H9 (cell line): ENCODE measurements at regions not wholly inside any gene's neighbourhood (a gene's known extent, or its start where the extent isn't known, plus 50 kb on each side); places are given as distances from the start of the nearest gene placed in this dataset.
A peak's percentile ranks its signal among the peaks of the same experiment; 100 is the strongest.

Experiments used
- DNase-seq: peaks from one replicate; pipeline ENCODE4 v3.0.0-alpha.2; 2017
- H2AFZ ChIP-seq: one replicate; pipeline ENCODE4 v1.6.1; 2013; ENCODE audit warnings: mild to moderate bottlenecking, low read length, control low read depth, moderate library complexity
- H2AK5ac ChIP-seq: 2 replicates; pipeline ENCODE4 v1.6.1; 2013; ENCODE audit warnings: low read length, control low read depth, mixed read lengths; ENCODE audit not compliant: insufficient read length
- H2BK120ac ChIP-seq: one replicate; pipeline ENCODE4 v1.6.1; 2013; ENCODE audit warnings: low read depth, mild to moderate bottlenecking, low read length, control low read depth, inconsistent platforms; ENCODE audit not compliant: poor library complexity, severe bottlenecking
- H2BK12ac ChIP-seq: 2 replicates; pipeline ENCODE4 v1.6.1; 2013; ENCODE audit warnings: low read length, control low read depth, mixed read lengths, low read depth; ENCODE audit not compliant: insufficient read length
- H2BK15ac ChIP-seq: 2 replicates; pipeline ENCODE4 v1.6.1; 2013; ENCODE audit warnings: low read depth, low read length, control low read depth
- H2BK20ac ChIP-seq: one replicate; pipeline ENCODE4 v1.6.1; 2013; ENCODE audit warnings: low read depth, mild to moderate bottlenecking, low read length, control low read depth, inconsistent platforms; ENCODE audit not compliant: poor library complexity, severe bottlenecking
- H2BK5ac ChIP-seq: 2 replicates; pipeline ENCODE4 v1.6.1; 2013; ENCODE audit warnings: low read length, control low read depth, mixed read lengths; ENCODE audit not compliant: insufficient read length
- H3K14ac ChIP-seq: 2 replicates; pipeline ENCODE4 v1.6.1; 2013; ENCODE audit warnings: low read length, control low read depth; ENCODE audit not compliant: insufficient read depth
- H3K18ac ChIP-seq: 2 replicates; pipeline ENCODE4 v1.6.1; 2013; ENCODE audit warnings: low read depth, mild to moderate bottlenecking, mixed read lengths, low read length, control low read depth; ENCODE audit not compliant: insufficient read length
- H3K23ac ChIP-seq: 2 replicates; pipeline ENCODE4 v1.6.1; 2013; ENCODE audit warnings: low read length, control low read depth, mixed read lengths, low read depth; ENCODE audit not compliant: insufficient read length
- H3K23me2 ChIP-seq: 2 replicates; pipeline ENCODE4 v1.6.1; 2013; ENCODE audit warnings: low read depth, mild to moderate bottlenecking, mixed read lengths, low read length, control low read depth; ENCODE audit not compliant: insufficient read length, poor library complexity, severe bottlenecking
- H3K27ac ChIP-seq: 2 replicates; pipeline ENCODE4 v1.5.1; 2013; ENCODE audit warnings: low read length, control low read depth, mixed read lengths, low read depth; ENCODE audit not compliant: insufficient read length
- H3K27me3 ChIP-seq: 2 replicates; pipeline ENCODE4 v1.6.1; 2013; ENCODE audit warnings: low read length, control low read depth, inconsistent platforms; ENCODE audit not compliant: insufficient read depth
- H3K4ac ChIP-seq: 2 replicates; pipeline ENCODE4 v1.6.1; 2013; ENCODE audit warnings: low read depth, mild to moderate bottlenecking, control low read depth, inconsistent platforms, low read length, moderate library complexity
- H3K4me1 ChIP-seq: 2 replicates; pipeline ENCODE4 v1.6.1; 2013; ENCODE audit warnings: low read length, control low read depth, inconsistent platforms; ENCODE audit not compliant: insufficient read depth
- H3K4me2 ChIP-seq: 2 replicates; pipeline ENCODE4 v1.6.1; 2013; ENCODE audit warnings: low read length, control low read depth, mixed read lengths; ENCODE audit not compliant: insufficient read length, insufficient read depth
- H3K56ac ChIP-seq: 2 replicates; pipeline ENCODE4 v1.6.1; 2013; ENCODE audit warnings: low read depth, mild to moderate bottlenecking, mixed read lengths, low read length, control low read depth; ENCODE audit not compliant: insufficient read length
- H3K79me1 ChIP-seq: 2 replicates; pipeline ENCODE4 v1.6.1; 2013; ENCODE audit warnings: low read depth, mild to moderate bottlenecking, moderate library complexity, low read length, control low read depth, inconsistent platforms; ENCODE audit not compliant: insufficient read depth, poor library complexity, severe bottlenecking
- H3K79me2 ChIP-seq: 2 replicates; pipeline ENCODE4 v1.6.1; 2013; ENCODE audit warnings: low read length, control low read depth, inconsistent platforms; ENCODE audit not compliant: insufficient read depth
- H3K9ac ChIP-seq: 2 replicates; pipeline ENCODE4 v1.6.1; 2013; ENCODE audit warnings: low read length, control low read depth, mixed read lengths; ENCODE audit not compliant: insufficient read length; ENCODE audit errors: extremely low read depth
- H3K9me3 ChIP-seq: one replicate; pipeline ENCODE4 v1.6.1; 2013; ENCODE audit warnings: low read depth, low read length, inconsistent platforms; ENCODE audit not compliant: control insufficient read depth
- H3T11ph ChIP-seq: one replicate; pipeline ENCODE4 v1.6.1; 2013; ENCODE audit warnings: mild to moderate bottlenecking, low read length, control low read depth, inconsistent platforms
- H4K20me1 ChIP-seq: one replicate; pipeline ENCODE4 v1.6.1; 2013; ENCODE audit not compliant: control insufficient read depth, insufficient read length, insufficient read depth
- H4K5ac ChIP-seq: 2 replicates; pipeline ENCODE4 v1.6.1; 2013; ENCODE audit warnings: low read depth, mild to moderate bottlenecking, mixed read lengths, low read length, control low read depth; ENCODE audit not compliant: insufficient read length
- H4K8ac ChIP-seq: replicated peaks from 2 replicates; pipeline ENCODE4 v1.6.1; 2013; ENCODE audit warnings: low read length, control low read depth, mixed read lengths, low read depth; ENCODE audit not compliant: insufficient read length
- H4K91ac ChIP-seq: 2 replicates; pipeline ENCODE4 v1.6.1; 2013; ENCODE audit warnings: low read depth, mild to moderate bottlenecking, moderate library complexity, mixed read lengths, low read length, control low read depth; ENCODE audit not compliant: insufficient read length
- H3K27ac Mint-ChIP-seq, 3 experiments: 2 replicates in 2 of 3; 3 replicates in 1 of 3; pipeline ENCODE4 v1.8.0; 2020 to 2021; ENCODE audit warnings: mixed read lengths in 3 of 3, mild to moderate bottlenecking in 1 of 3, moderate library complexity in 1 of 3
- H3K27me3 Mint-ChIP-seq: 2 replicates; pipeline ENCODE4 v1.8.0; 2021; ENCODE audit warnings: low read depth, mild to moderate bottlenecking, moderate library complexity, mixed read lengths
- H3K36me3 Mint-ChIP-seq, 3 experiments: 2 replicates in 2 of 3; 3 replicates in 1 of 3; pipeline ENCODE4 v1.8.0; 2020 to 2021; ENCODE audit warnings: low read depth in 3 of 3, mixed read lengths in 3 of 3; ENCODE audit not compliant: insufficient read depth in 1 of 3
- H3K4me1 Mint-ChIP-seq, 2 experiments: 2 replicates each; pipeline ENCODE4 v1.8.0; 2020; ENCODE audit warnings: mixed read lengths in 2 of 2
- H3K4me3 Mint-ChIP-seq, 2 experiments: 2 replicates in 1 of 2; 3 replicates in 1 of 2; pipeline ENCODE4 v1.8.0; 2020 to 2021; ENCODE audit warnings: mild to moderate bottlenecking in 2 of 2, mixed read lengths in 2 of 2, moderate library complexity in 1 of 2
- H3K9me3 Mint-ChIP-seq, 2 experiments: 2 replicates in 1 of 2; 3 replicates in 1 of 2; pipeline ENCODE4 v1.8.0; 2020; ENCODE audit warnings: mild to moderate bottlenecking in 2 of 2, mixed read lengths in 2 of 2, moderate library complexity in 1 of 2
- CTCF ChIP-seq: fragments of 200-600 bp; sonication (generic); conservative IDR thresholded peaks from 3 replicates; pipeline ENCODE4 v1.8.0; 2021; ENCODE audit warnings: antibody characterized with exemption, mild to moderate bottlenecking
- WGBS: extraction: QIAGEN DNeasy Blood & Tissue Kit; methylation state at CpG from one replicate; pipeline ENCODE4 v1.1.7; 2013; ENCODE audit warnings: missing lambda C conversion rate, low lambda C conversion rate, mixed read lengths; ENCODE audit not compliant: insufficient read length; ENCODE audit errors: extremely low coverage; 5-methylcytosine and 5-hydroxymethylcytosine counted together

GRCh38 chr13:106418556-106418955 is 116.9 kb downstream of the EFNB2 start:
- Histone ChIP-seq H2AK5ac (no peak overlapping the region), H2BK12ac (no peak overlapping the region), H3K9ac (no peak overlapping the region), H2BK120ac (no peak overlapping the region), H3K18ac (no peak overlapping the region), H4K5ac (no peak overlapping the region), H3K4ac (no peak overlapping the region), H2BK5ac (no peak overlapping the region), H3K9me3 (no peaks in the 10 kb centered on the region), H3K79me2 (no peaks in the 10 kb centered on the region), H3K23ac (no peak overlapping the region), H3T11ph (no peak overlapping the region), H3K56ac (no peak overlapping the region), H3K4me2 (no peak overlapping the region), H4K8ac (no peak overlapping the region), H3K27me3 (no peaks in the 10 kb centered on the region), H3K27ac (no peak overlapping the region), H2BK15ac (no peak overlapping the region), H2BK20ac (no peak overlapping the region), H3K79me1 (no peaks in the 10 kb centered on the region), H4K91ac (no peak overlapping the region), H3K4me1 (peaks cover 11% of the 10 kb centered on the region; the same call in 1 of the 2 replicates), H3K23me2 (no peaks in the 10 kb centered on the region), H3K14ac (no peak overlapping the region), H4K20me1 (no peaks in the 10 kb centered on the region), H2AFZ (no peak overlapping the region)
- Mint-ChIP-seq H3K4me1 (peaks cover 26 to 39% of the 10 kb centered on the region in 2 experiments), H3K27me3 (no peaks in the 10 kb centered on the region), H3K9me3 (no peaks in the 10 kb centered on the region), H3K27ac (0 out of 7 replicates have a peak overlapping the region, but pooled peaks of 1 of the 3 experiments have one; percentile 40), H3K4me3 (no peak overlapping the region), H3K36me3 (no peaks in the 10 kb centered on the region)
- no peak for DNase-seq
- TF ChIP-seq CTCF, result no peak
- no CpG with 5 or more reads among the region's 4 CpGs for WGBS
